HG03135 (cell line): ENCODE measurements at regions not wholly inside any gene's neighbourhood (a gene's known extent, or its start where the extent isn't known, plus 50 kb on each side); places are given as distances from the start of the nearest gene placed in this dataset.
"Not testable (repeated sequence)": the region's sequence is repeated elsewhere in the genome, so short reads cannot be mapped to it uniquely, and the experiment has no call there.

Source experiments
- ATAC-seq: cut with Tn5 transposase; IDR thresholded peaks from one replicate; pipeline ENCODE4 v1.9.1; 2021; ENCODE audit warnings: mild to moderate bottlenecking, moderate library complexity; ENCODE audit not compliant: unreplicated experiment

DNA sequence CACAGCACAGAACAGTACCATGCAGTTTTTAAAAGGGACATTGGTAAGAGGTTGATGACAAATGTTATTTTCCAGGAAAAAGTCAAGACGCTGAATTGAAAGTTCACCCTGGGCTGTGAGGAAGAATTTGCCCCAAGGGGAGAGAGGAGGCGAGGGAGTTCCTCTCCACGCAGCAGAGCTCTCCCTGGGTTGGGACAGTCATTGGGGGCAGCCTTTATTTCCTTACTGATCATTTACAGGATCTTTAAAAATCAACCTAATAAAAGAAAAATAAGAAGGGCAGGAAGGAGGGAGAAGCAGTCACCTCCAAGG, 49.9 kb upstream of the WNT7B start:
- no peak for ATAC-seq

DNA sequence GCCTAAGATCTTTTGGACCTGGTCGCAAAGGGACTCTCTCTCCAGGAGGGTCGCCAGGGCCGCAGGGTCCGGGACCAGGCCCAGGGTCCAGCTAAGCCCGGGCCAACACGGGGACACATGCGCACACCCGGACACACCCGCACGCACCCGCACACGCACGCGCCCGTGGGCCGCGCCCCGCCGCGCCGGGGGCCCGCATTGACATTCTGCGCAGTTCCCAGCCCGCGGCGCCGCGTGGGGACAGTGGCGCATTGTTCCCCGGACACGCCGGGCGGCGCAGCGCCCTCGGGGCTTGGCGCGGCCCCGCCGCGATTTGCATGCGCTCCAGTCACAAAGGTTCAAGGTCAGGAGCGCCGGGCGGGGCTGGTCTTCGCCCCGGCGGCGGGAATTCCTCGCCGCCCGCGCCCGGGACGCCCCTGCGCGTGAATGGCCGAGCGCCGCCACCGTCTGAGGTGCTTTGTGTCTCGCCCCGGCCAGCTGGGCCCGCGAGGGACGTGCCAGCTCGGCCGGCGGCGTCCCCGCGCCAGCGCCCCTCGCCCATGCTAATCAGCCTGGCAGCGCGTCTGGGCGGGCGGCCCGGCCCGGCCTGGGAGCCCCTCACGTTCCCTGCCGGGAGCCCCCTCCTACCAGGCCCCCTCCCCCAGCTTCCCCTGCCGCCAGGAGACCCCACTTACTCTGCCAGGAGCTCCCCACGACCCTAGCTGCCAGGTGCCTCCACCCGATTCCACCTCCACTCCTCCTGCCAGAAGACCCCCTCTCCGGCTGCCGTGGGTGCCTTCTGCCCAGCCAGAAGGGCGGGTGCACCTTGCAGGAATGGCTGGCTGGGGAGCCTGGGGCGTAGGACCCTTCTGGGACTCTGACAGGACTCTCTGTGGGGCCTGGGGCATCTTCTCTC, 50.5 kb upstream of the WNT7B start:
- no peak for ATAC-seq

DNA sequence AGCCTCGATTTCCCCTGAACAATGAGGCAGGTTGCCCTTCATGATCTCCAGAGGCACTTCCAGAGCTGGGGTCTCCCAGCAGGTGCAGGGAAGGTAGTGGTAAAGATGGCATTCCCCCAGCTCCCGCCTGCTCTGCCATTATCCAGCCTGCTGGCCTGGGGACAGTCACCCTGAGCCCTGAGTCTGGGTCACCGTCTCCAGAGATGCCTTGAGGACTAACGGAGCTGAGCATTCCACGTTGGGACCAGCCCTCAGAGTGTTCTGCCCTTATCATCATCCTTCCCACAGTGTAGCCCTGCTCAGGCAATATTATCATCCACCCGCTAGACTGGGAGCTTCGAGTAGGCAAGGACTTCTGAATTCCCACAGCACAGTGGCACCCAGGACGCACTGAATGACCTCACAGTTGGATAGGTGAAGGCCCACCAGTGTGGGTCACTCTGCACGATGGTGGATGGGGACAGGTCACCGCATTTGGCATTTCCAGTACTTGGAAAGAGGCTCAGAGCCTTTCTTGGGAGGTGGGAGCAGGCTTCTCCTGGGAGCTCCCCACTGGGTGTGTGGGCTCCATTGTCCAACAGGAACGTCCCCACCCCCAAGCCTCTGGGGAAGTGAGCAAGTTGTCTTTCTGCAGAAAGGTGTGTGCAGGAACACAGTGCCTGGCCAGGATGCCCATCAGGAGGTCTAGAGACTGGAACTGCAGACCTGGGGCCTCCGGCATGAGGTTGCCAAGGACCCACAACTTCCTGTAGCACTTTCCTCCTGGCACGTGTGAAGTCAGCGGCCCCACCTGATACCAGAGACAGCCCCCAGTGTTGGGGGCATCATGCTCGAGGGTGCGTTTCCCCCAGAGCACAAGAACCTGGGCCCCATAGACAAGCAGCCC, 51.4 kb upstream of the WNT7B start:
- ATAC-seq: no peak

DNA sequence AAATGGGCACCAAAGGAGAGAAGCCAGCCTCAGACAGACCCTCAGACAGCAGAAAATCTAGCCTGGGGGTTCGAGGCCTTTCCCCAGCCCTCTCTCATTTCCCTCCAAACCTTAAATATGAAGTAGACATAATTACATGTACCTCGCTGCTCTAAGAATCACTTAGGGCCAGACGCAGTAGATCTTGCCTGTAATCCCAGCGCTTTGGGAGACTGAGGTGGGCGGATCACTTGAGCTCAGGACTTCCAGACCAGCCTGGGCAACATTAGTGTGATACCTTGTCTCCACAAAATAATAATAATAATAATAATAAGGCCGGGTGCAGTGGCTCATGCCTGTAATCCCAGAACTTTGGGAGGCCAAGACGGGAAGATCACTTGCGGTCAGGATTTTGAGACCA, 52.1 kb upstream of the WNT7B start:
- ATAC-seq: no peak

DNA sequence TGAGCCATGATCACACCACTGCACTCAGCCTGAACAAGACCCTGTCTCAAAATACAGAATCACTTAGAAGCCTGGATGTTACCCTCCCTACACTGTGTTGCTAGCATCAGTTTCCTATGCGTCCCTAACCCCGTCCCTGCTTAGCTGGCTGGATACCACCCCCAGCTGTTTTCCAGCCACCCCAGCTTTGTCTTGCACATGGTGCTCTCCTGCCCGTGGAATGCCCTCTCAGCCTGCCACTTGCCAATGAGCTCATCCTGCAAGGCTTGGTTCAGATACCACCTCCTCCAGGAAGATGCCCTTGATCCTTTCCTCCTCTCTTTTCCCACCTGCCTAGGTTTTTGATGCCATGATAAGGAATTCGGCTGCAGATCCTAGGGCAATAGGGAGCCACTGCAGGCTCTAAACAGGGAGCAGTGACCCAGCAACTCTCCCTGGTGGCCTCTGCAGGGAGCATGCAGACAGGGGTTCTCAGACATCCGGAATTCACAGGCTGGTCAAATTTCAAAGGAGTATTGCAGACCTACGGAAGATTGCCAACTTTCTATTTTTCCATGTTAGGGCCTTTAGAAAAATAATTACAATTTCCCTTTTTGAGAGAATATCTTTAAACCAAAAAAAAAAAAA, 52.7 kb upstream of the WNT7B start:
- ATAC-seq: no peak

DNA sequence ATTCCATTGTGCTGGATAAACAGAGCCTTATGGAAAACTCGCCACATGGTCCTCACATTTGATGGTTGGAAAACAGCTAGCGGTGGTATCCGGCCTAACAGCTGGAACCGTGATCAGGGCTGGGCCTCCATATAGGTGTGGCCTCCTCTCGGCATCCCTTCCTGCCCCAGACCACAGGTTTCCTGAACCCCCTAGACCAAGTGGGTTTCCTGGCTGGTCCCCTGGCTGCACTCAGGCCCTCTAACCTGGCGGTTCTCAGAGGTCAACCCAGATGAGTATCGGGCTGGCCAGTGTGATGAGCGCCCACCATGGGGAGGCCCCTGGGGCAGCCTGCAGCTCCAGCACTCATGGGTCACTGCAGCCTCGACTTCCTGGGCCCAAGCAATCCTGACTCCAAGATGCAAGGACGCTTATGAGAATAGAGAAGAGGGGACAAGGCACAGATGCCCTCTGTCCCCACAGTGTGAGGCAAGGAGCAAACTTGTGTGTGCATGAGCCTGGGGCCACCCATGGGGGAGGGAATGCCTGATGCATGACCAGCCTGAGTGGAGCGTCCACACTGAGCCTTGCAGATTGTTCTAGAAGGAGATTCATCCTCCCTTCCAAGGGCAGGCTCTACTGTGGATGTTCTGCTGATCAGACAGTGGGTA, 53.4 kb upstream of the WNT7B start:
- no peak for ATAC-seq

DNA sequence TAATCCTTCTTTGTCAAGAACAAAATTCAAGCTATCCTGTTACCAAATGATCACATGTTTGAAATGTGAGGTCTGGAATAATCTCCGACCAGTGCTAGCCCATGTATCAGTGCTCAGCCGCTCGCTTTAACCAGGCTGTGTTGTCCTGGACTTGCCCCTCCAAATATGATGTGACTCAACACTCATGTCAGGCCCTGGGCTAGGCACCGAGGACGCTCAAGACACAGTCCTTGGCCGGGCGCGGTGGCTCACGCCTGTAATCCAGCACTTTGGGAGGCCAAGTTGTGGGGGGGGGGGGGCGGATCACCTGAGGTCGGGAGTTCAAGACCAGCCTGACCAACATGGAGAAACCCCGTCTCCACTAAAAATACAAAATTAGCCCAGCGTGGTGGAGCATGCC, 54.1 kb upstream of the WNT7B start:
- ATAC-seq: no peak

DNA sequence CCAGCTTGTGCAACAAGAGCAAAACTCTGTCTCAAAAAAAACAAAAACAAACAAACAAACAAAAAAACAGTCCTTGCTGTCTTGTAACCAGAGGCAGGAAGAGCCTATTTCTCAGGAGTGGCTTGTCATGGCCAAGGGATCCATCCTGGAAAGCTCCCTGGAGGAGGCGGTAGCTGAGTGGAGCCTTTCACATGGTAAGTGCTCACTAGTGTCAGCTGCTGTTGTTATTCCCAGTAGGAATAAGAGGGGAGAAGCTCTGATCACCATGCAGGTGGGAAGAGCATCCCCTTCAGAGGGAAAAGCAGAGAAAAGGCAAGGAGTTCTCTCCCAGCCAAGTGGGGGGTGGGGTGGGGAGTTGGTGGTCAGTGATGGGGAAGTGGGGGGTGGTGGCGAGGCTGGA, 54.6 kb upstream of the WNT7B start:
- ATAC-seq: no peak

DNA sequence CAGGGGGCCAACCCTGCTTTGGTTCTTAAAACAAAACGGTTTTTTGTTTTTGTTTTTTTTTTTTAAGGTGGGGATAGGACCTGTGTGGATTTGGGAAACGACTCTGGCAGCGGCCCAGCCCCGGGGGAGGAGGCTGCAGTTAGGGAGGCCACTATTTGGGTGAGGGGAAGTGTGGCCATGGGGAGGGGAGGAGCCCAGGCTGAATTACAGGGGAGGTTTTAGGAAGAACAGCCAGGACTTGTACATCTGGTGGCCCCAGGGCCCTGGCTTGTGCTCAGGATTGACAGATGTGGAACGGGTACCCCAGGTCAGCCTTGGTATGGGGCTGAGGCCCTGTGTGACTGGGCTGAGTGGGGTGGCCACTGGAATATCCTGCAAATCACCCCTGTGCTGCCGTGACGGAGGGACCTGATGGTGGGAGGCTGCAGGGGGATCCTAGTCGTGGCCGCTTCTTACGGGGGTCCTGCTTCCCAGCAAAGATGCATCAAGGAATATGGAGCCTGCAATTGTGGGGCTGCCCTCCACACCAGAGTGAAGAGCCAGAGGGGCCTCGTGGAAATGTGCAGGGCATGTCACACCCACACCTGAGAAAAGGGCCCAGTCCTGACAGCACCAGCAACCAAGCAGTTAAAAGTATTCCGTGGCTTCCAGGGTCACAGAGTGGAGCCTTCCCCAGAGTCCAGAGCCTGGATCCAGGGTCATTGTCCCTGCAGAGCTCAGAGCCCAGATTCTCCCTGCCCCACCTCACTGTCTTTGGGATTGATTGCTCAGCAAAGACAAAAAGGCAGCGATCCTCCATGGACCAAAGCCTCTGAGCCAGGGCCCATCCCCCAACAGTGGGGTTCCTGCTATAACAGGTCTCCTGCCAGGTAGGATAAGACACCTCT, 55.2 kb upstream of the WNT7B start:
- no peak for ATAC-seq

DNA sequence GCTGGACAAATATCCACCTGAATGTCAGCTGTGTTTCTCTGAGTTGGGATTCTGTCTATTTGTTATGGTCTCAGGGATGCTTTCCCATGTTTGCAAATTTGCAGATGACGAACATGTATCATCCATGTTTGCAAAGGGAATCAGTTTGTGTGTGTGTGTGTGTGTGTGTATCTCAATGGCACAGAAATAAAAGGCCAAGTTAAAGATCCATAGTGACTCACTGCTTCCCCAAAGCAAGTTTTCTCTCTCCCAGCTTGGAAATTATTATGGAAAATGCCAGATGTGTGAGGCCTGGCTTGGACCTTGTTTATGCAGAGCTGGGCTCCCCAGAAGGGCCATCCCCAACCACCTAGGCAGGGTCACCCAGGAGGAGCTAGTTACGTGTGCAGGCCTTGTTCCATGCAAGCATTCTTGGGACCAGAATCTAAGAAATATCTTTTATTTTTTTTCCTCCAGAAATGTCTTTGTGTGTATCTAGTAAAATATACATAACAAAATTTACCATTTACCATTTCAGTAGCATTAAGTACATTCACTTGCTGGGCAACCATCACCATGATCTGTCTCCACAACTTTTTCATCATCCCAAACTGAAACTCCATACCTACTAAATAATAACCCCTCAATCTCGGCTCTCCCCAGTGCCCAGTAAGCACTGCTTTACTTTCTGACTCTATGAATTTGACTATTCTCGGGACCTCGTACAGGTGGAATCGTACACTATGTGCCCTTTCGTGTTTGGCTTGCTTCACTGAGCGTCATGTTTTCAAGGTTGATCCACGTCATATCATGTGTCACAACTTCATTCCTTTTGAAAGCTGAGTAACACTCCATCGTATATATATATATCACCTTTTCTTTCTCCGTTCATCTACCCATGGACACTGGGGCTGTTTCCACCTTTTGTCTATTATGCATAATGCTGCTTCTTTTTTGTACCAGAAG, 56.6 kb upstream of the WNT7B start:
- ATAC-seq: no peak

DNA sequence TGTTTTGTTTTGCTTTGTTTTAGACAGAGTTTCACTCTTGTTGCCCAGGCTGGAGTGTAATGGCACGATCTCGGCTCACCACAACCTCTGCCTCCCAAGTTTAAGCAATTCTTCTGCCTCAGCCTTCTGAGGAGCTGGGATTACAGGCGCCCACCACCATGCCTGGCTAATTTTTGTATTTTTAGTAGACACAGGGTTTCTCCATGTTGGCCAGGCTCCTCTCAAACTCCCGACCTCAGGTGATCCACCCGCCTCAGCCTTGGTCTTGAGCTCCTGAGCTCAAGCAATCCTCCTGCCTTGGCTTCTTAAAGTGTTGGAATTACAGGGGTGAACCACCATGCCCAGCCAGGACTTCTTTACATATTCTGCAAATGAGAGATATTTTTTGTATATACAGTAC, 57.5 kb upstream of the WNT7B start:
- ATAC-seq: not testable (repeated sequence)

DNA sequence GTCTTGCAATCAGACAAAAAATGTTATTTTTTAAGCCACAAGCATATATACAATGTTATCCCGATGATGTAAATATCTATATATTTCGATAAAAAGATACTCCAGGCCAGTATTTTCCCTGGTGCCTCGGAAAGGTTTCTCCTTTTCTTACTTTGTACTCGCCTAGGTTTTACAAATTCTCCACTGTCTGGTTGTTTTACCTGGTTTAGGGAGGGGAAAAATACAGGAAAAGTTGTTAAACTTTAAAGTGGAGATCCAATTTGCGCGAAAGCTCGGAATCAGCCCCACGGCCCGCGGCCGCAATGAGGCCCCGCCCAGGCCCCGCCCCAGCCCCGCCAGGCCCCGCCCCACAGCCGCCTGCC, 58.4 kb upstream of the WNT7B start:
- no peak for ATAC-seq

DNA sequence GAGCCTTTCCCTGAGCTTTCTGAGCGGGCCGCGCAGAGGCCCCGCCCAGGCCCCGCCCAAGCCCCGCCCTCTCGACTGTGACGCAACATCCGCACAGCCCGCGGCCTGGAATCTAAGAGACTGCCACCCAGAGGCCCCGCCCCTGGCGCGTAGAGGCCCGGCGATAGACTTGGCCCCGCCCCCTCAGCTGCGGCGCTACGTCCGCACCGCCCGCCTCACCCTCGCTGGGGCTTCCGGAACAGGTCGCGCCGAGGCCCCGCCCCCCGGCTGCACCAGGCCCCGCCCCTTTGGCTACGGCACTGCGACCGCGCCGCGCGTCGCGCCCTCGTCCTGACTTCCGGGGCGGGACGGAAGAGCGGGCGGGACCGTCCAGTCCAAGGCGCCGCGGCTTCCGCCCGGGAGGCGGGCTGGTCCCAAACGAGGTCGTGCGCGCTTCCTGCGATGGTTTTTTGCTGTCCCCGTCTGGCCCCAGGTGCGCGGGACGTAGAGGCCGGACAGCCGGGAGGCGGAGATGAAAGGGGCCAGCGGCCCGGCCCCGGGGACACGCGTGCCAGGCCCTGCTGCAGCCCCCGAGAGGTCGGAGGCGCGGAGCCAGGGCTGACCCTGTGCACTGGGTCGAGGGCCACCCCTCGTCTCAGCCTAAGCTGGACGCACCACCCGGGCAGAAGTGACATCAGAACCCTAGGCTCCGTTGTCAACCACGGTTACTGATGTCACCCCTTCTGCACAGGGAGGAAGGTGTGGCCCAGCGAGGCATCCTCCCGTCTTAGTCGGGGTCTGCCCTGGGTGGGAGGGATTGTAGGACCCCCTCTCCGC, 59.0 kb upstream of the WNT7B start:
- peak; percentile 94 for ATAC-seq

DNA sequence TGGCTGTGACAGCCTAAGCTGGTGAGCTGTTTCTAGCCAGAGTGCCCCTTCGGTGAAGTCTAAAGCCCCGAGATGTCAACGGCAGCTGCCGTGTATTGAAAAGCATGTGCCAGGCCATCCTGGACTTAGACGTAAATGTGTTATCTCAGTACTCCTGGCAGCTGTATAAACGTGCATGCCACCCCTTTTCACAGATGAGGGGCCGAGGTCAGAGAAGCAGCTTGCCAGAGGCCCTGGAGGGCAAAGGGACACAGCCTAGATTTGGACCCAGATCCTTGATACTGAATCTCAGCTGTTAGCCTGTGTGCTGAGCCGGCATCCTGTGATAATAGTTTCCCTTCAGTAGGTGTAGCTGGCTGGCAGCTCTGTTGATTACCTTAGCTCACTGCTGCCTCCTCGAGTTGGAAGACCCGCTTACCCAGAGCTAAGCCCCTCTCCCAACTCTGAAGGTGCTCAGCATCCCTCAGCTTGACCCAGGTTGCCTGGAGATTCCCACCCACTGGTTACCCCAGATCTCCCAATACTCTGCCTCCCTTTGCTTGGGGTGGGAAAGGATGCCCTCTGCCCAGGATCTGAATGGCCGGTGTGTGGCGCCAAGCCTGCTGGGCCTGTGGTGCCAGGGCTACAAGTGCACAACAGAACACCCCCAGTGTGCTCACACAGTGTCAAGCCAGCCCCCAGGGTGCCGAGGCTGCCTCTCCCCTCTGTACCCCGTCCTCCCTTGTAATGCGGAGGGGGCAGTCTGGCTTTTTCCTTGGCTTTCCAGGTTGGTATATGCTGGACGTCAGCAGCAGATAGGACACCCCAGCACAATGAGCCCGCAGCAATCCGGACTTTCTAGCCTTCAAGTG, 59.8 kb upstream of the WNT7B start:
- ATAC-seq: no peak

DNA sequence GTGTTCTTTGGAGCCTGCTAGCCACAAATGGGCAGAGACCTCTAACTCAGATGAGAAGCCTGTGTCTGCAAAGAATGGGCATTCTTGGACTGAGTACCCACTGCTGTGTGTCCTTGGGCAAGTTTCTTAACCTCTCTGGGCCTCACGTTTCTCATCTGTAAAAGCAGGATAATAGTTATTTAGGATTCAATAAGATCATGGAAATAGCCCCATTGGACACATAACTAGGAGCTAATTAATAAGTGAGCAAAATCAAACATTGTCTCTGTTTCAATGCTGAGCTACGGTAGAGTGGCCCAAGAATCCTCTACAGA, 61.2 kb upstream of the WNT7B start:
- no peak for ATAC-seq

DNA sequence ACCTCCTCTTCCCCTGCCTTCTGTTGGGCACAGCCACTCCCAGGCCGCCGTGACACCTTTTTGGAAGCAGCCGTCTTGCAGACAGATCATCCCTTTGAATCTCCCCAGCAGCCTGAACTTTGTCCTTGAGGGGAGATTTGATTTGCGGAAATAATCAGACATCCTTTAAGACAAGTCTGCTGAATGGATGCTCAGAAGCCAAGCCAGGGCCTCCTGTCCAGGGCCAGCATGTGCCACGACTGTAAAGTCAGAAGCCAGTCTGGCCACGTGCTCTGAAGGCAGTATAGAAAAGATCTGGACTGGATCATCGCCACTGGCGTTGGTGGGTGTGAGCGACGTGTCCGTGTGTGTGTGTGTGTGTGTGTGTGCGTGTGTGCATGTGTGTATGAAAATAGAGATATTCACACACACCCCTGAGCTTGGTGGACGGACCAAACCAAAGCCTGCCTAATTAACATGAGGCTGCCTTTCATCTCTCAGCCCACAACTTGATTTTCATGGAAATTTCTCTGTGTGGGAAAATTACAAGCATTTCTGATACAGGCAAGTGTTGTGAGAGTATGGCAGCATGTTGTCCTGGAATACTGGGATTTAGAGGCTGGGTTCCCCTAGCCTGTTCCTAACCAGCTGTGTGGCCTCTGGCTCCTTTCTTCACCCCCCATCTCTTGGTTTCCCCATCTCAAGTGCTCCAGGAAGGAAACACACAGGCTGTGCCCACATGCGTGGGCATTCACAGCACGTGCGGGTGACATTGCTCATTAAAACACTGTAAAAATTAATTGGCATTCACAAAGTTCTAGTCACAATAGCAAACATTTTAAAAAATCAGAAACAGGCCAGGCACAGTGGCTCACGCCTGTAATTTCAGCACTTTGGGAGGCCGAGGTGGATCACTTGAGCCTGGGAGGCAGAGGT, 61.8 kb upstream of the WNT7B start:
- no peak for ATAC-seq

DNA sequence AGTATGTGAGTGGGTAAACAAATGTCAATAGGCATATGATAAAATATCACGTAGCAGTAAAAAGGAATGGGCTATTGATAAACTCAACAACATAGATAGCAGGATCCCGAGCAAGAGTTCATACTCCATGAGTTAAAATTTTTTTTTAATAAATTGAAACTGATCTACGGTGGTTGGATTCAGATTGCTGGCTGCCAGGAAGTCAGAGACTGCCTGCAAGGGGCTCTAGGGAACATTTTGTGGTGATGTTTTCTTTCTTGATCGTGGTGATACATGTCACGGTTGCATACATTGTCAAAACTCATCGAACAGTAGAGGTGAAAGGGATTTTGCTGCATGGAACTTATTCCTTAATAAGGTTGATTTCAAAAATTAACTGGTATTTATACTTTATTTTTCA, 62.6 kb upstream of the WNT7B start:
- ATAC-seq: no peak
